Gastroesophageal sphincter (tissue), 4 donors: ENCODE measurements at regions not wholly inside any gene's neighbourhood (a gene's known extent, or its start where the extent isn't known, plus 50 kb on each side); places are given as distances from the start of the nearest gene placed in this dataset.

ENCODE experiments used
- ATAC-seq: fragments of 150-250 bp; one replicate; pipeline ENCODE4 v1.9.1; 2016; ENCODE audit warnings: mild to moderate bottlenecking, moderate library complexity
- H3K27ac ChIP-seq, 4 donors: fragments of 200-600 bp; sonication (generic) in 3 of 4; 1 replicate in 3 of 4; 2 replicates in 1 of 4; pipeline ENCODE4 v1.5.1; 2016 to 2019
- H3K27me3 ChIP-seq: fragments of 200-600 bp; sonication (generic); one replicate; pipeline ENCODE4 v1.5.1; 2019
- H3K36me3 ChIP-seq, 2 donors: fragments of 200-600 bp; sonication (generic); one replicate each; pipeline ENCODE4 v1.5.1; 2019; ENCODE audit warnings: control low read depth in 1 of 2
- H3K4me1 ChIP-seq, 3 donors: fragments of 200-600 bp; sonication (generic); 1 replicate in 2 of 3; 2 replicates in 1 of 3; pipeline ENCODE4 v1.5.1; 2016 to 2019; ENCODE audit warnings: control low read depth in 2 of 3
- H3K4me3 ChIP-seq, 2 donors: fragments of 200-600 bp; sonication (generic); one replicate each; pipeline ENCODE4 v1.5.1; 2019; ENCODE audit warnings: mild to moderate bottlenecking in 1 of 2, moderate library complexity in 1 of 2
- H3K9me3 ChIP-seq, 3 donors: fragments of 200-600 bp; sonication (generic); one replicate each; pipeline ENCODE4 v1.5.1; 2017 to 2019; ENCODE audit warnings: control low read depth in 2 of 3
- CTCF ChIP-seq, 4 experiments: fragments of 200-600 bp in 2 of 4; fragments of 450-650 bp in 2 of 4; sonication (generic) in 1 of 4; IDR thresholded peaks; one replicate each; pipeline ENCODE4 v1.5.1; 2017 to 2019; ENCODE audit warnings: antibody characterized with exemption in 4 of 4, mild to moderate bottlenecking in 2 of 4, moderate library complexity in 2 of 4
- EP300 ChIP-seq: sonication (generic); formaldehyde crosslinking; IDR thresholded peaks from one replicate; pipeline ENCODE4 v1.6.1; 2017; ENCODE audit warnings: antibody characterized with exemption, mild to moderate bottlenecking
- POLR2A ChIP-seq, 2 donors: fragments of 450-650 bp; IDR thresholded peaks; one replicate each; pipeline ENCODE4 v1.6.1; 2017; ENCODE audit warnings: antibody characterized with exemption in 2 of 2, mild to moderate bottlenecking in 2 of 2, moderate library complexity in 1 of 2
- POLR2AphosphoS5 ChIP-seq: sonication (generic); formaldehyde crosslinking; IDR thresholded peaks from one replicate; pipeline ENCODE4 v1.6.1; 2017; ENCODE audit warnings: antibody characterized with exemption
- WGBS, 2 donors: methylation state at CpG; one replicate each; pipeline ENCODE4 v1.1.5; 2018; ENCODE audit warnings: low coverage in 1 of 2; 5-methylcytosine and 5-hydroxymethylcytosine counted together

- no peaks in the 10 kb centered on the region for H3K36me3 ChIP-seq
- H3K9me3 ChIP-seq: no peaks in the 10 kb centered on the region
- H3K4me3 ChIP-seq: no peak overlapping the region
- no peak overlapping the region for H3K27ac ChIP-seq
- no peak for TF ChIP-seq POLR2AphosphoS5
- no peak for TF ChIP-seq EP300
- no peak for TF ChIP-seq CTCF (IDR thresholded peaks at IDR 0.05)
- TF ChIP-seq POLR2A (IDR thresholded peaks at IDR 0.05): no peak
- no peaks in the 10 kb centered on the region for H3K27me3 ChIP-seq
- H3K4me1 ChIP-seq: no peaks in the 10 kb centered on the region
- ATAC-seq: no peak
- 50 to 71% methylated on average over 2 of the region's 2 CpGs for WGBS, 2 donors
Measured at GRCh38 chr1:60705026-60705425, 377.3 kb upstream of the NFIA start.

GRCh38 chr1:60703155-60703554 lies 379.2 kb upstream of the NFIA start:
- TF ChIP-seq EP300 (no peak), POLR2AphosphoS5 (no peak), POLR2A (IDR thresholded peaks at IDR 0.05) (no peak), CTCF (IDR thresholded peaks at IDR 0.05) (no peak)
- H3K27ac ChIP-seq: no peak overlapping the region
- no peaks in the 10 kb centered on the region for H3K4me1 ChIP-seq
- H3K36me3 ChIP-seq: no peaks in the 10 kb centered on the region
- no peak for ATAC-seq
- H3K4me3 ChIP-seq: no peak overlapping the region
- no peaks in the 10 kb centered on the region for H3K9me3 ChIP-seq
- no peaks in the 10 kb centered on the region for H3K27me3 ChIP-seq

- WGBS, 2 donors: 57% methylated on average over 3 of the region's 3 CpGs; no CpG with 5 or more reads in 1 of the 2 donors
- Histone ChIP-seq H3K4me3 (no peak overlapping the region), H3K4me1 (no peaks in the 10 kb centered on the region), H3K36me3 (no peaks in the 10 kb centered on the region), H3K27me3 (no peaks in the 10 kb centered on the region), H3K27ac (no peak overlapping the region), H3K9me3 (no peaks in the 10 kb centered on the region)
- no peak for TF ChIP-seq POLR2AphosphoS5
- TF ChIP-seq POLR2A (IDR thresholded peaks at IDR 0.05): no peak
- TF ChIP-seq EP300: no peak
- TF ChIP-seq CTCF (IDR thresholded peaks at IDR 0.05): no peak
- no peak for ATAC-seq
Measured at GRCh38 chr1:60699325-60699724, 383.0 kb upstream of the NFIA start.

- H3K27me3 ChIP-seq: no peaks in the 10 kb centered on the region
- no peak overlapping the region for H3K27ac ChIP-seq
- TF ChIP-seq EP300 (no peak), CTCF (IDR thresholded peaks at IDR 0.05) (no peak), POLR2AphosphoS5 (no peak), POLR2A (IDR thresholded peaks at IDR 0.05) (no peak)
- H3K36me3 ChIP-seq: no peaks in the 10 kb centered on the region
- 33 to 43% methylated on average over 3 to 4 of the region's 4 CpGs for WGBS, 2 donors
- peaks cover 0 to 13% (median 0%) of the 10 kb centered on the region in 3 donors for H3K9me3 ChIP-seq
- H3K4me3 ChIP-seq: no peak overlapping the region
- no peak for ATAC-seq
- H3K4me1 ChIP-seq: no peaks in the 10 kb centered on the region
Measured at GRCh38 chr1:60697204-60697994, 385.0 kb upstream of the NFIA start.

- TF ChIP-seq EP300: no peak
- TF ChIP-seq POLR2AphosphoS5: no peak
- no peak for TF ChIP-seq POLR2A (IDR thresholded peaks at IDR 0.05)
- no peak for TF ChIP-seq CTCF (IDR thresholded peaks at IDR 0.05)
- WGBS, 2 donors: 70 to 88% methylated on average over 1 of the region's 1 CpG
- H3K27me3 ChIP-seq: no peaks in the 10 kb centered on the region
Measured at GRCh38 chr1:60696512-60696911, 385.8 kb upstream of the NFIA start.

More at GRCh38 chr1:60696512-60696911, 385.8 kb upstream of the NFIA start:
- Histone ChIP-seq H3K36me3 (no peaks in the 10 kb centered on the region), H3K4me1 (no peaks in the 10 kb centered on the region), H3K4me3 (no peak overlapping the region), H3K27ac (no peak overlapping the region), H3K9me3 (peaks cover 0 to 13% (median 0%) of the 10 kb centered on the region in 3 donors)
- no peak for ATAC-seq
